GM20000 (cell line): ENCODE measurements at regions not wholly inside any gene's neighbourhood (a gene's known extent, or its start where the extent isn't known, plus 50 kb on each side); places are given as distances from the start of the nearest gene placed in this dataset.
"Not testable (repeated sequence)": the region's sequence is repeated elsewhere in the genome, so short reads cannot be mapped to it uniquely, and the experiment has no call there.

Experiments used
- DNase-seq: peaks from one replicate; pipeline ENCODE4 v3.0.0; 2012; ENCODE audit warnings: low spot score
- TF ChIP-seq, protein P1 (sequence below): IDR thresholded peaks from 2 replicates; pipeline ENCODE4 v1.5.1; 2012; ENCODE audit warnings: mild to moderate bottlenecking, control low read depth; ENCODE audit errors: extremely low read depth, missing control alignments

DNA sequence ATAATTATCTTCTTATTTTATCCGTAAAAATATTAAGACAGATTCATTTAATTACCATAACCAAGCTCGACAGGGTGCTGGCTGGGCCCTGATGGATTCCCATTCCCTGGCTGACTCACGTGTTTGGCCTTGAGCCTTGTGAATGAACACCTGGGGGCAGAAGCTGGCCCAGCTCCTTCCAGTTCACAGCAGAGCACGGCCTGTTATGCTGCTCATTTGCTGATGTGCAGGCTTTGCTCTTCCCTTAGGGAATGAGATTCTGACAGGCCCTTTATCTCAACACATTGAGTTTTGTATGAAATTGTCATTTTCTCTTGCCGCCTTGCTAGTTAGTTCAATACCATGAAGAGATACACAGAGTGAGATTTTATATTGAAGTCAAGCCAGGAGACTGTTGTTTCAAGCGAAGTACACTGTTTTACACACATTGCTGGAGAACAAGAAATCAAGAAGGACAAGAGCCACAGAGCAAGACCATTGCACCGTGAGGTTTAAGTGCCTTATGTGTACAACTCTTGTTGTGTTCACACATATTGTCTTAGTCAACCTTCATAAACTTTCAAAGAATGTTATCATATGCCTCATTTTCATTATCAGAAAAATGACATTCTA lies 1583.3 kb downstream of the STIM2 start:
- TF ChIP-seq, protein P1, sequence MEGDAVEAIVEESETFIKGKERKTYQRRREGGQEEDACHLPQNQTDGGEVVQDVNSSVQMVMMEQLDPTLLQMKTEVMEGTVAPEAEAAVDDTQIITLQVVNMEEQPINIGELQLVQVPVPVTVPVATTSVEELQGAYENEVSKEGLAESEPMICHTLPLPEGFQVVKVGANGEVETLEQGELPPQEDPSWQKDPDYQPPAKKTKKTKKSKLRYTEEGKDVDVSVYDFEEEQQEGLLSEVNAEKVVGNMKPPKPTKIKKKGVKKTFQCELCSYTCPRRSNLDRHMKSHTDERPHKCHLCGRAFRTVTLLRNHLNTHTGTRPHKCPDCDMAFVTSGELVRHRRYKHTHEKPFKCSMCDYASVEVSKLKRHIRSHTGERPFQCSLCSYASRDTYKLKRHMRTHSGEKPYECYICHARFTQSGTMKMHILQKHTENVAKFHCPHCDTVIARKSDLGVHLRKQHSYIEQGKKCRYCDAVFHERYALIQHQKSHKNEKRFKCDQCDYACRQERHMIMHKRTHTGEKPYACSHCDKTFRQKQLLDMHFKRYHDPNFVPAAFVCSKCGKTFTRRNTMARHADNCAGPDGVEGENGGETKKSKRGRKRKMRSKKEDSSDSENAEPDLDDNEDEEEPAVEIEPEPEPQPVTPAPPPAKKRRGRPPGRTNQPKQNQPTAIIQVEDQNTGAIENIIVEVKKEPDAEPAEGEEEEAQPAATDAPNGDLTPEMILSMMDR, result no peak
- DNase-seq, result no peak

DNA sequence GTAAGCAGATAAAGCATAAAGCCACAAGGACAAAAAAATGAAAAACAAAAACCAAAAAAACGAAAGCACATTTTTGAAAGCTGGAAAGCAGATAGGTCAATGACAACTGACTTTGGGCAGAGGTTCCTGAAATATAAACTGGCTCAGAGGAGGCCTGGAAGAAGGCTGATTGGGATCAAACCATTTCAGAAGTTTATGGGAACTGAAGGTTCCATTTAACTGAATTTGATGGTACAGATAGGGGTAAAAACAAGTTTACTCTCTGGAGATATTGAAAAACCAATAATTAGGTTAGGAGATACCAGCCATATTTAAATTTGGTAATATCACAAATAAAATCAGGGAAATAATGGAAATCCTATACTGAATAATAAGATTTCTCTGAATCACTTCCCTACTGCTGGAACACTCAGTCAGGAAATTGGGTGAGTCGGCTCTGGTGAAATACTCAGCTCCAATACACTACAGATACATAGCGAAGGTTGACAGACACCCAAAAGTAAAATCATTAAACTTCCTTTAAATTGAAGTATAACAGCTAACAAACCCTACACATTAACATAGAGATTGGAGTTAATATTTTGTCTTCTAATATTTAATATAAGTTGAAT lies 1584.3 kb downstream of the STIM2 start:
- TF ChIP-seq, protein P1, result no peak
- DNase-seq, result no peak

DNA sequence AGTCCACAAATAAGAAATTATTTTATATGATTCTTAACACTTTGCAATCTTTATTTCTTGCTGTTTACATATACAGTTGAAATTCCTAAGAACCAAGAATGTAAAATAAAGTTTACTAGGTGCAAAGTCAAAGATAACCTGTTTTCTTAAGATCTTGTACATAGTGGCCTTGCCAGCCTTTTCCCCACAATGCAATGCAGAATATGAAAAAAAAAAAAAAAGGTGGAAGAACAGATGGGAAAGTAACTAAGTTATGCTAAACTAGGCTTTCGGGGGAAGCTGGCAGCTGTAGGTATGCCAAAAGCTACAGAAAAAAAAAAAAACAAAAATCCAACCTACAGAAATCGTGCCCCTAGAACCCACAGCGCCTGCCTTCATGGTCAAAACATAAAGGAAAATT lies 1588.4 kb downstream of the STIM2 start:
- no peak for DNase-seq
- TF ChIP-seq, protein P1, result no peak

DNA sequence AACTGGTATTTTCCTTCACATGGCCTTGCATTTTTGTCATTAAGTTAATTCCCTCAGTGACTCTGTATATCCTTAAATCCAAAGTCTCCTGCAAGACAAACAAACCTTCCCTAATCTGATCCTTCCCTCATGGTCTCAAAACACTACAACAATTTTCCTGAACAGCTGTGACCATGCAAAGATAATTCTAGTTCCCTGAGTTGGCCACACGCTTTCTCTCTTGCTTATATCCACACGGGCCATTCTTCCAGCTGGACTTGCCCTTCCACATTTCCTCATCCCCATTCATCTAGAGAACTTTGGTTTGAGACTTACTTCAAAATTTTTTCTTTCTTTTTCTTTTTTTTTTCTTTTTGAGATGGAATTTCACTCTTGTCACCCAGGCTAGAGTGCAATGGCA lies 1590.7 kb downstream of the STIM2 start:
- TF ChIP-seq, protein P1, result no peak

DNA sequence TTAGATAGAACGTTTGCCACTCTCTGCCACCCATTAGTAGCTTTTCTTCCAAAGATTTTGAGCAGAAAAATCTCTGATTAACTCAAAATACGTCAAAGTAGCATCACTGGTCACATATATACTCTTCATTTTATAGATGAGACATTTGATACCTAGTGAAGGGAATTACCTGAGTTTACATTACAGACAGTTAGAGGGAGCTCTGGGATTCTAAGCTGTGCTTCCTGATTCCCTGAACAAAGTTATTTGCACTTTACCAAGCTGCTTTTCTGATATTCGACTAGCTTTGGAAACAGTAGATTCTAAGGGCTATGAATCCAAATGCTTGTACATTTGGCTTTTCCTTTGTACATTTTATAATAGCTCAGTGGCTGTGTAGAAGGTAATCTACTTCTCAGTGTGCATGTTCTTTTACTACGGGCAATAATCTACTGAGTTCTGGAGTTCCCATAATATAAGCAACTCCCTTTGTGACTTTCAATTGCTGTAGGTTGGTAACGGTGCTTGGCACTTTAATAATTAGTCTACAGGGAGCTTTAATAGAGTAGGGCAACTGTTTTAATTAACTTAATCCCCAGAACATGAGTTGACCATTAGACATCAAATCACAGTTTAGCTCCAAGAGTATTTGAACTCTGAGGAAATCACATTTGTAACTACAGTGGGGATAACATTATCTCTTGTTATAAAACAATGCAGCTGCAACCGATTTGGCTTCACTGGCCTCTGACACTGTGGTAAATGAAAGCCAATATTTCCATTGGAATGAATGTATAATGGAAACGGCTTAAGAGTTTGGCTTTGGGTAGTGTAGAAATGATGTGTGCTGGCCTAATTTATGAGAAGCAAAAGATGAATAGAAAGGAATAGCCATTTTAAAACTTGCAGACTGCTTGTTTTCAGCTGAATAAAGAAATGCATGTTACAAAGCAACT lies 1602.4 kb downstream of the STIM2 start:
- TF ChIP-seq, protein P1, result no peak
- DNase-seq, result no peak

More for the DNA sequence above, 1590.7 kb downstream of the STIM2 start:
- DNase-seq, result no peak

DNA sequence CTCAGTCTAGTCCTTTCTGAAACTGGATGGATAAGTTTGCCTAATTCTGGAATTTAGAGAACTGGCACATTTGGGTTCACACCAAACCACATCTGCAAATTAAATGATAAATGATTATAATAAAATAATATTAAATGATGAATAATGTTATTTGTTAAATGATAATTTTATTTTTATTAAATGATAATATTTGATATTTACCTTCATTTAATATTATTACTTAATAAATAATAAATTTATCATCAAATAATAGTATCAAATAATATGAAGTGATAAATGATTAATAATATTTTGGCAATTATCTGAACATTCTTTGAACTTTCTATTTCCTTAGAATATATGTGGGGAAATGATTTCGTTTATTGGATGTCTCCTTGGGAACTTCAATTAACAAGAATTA lies 1604.2 kb downstream of the STIM2 start:
- TF ChIP-seq, protein P1, result no peak
- DNase-seq, result no peak

DNA sequence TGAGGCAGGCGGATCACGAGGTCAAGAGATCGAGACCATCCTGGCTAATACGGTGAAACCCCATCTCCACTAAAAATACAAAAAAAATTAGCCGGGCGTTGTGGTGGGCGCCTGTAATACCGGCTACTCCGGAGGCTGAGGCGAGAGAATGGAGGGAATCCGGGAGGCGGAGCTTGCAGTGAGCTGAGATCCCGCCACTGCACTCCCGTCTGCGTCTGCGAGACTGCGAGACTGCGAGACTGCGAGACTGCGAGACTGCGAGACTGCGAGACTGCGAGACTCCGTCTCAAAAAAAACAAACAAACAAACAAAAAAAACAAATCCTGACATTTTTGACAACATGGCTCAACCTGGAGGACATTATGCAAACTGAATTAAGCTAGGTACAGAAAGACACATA lies 1606.2 kb downstream of the STIM2 start:
- not testable (repeated sequence) for DNase-seq
